WERI-Rb-1 (cell line): ENCODE measurements at regions not wholly inside any gene's neighbourhood (a gene's known extent, or its start where the extent isn't known, plus 50 kb on each side); places are given as distances from the start of the nearest gene placed in this dataset.

Source experiments
- DNase-seq: peaks from one replicate; pipeline ENCODE4 v3.0.0-alpha.2; 2020
- H3K27ac ChIP-seq: fragments of 250-450 bp; sonication (Bioruptor Pico); 2 replicates; pipeline ENCODE4 v1.5.1; 2020; ENCODE audit warnings: mild to moderate bottlenecking, moderate library complexity
- H3K27me3 ChIP-seq: fragments of 250-450 bp; sonication (Bioruptor Pico); 2 replicates; pipeline ENCODE4 v1.5.1; 2021; ENCODE audit warnings: mild to moderate bottlenecking, low read depth, moderate library complexity; ENCODE audit not compliant: insufficient read depth, severe bottlenecking
- H3K36me3 ChIP-seq: fragments of 250-450 bp; sonication (Bioruptor Pico); 2 replicates; pipeline ENCODE4 v1.5.1; 2020; ENCODE audit warnings: mild to moderate bottlenecking, moderate library complexity
- H3K4me3 ChIP-seq: 2 replicates; pipeline ENCODE4 v1.5.1; 2011; ENCODE audit warnings: low read depth, mild to moderate bottlenecking, control low read depth, low read length
- H3K9me3 ChIP-seq: fragments of 250-450 bp; sonication (Bioruptor Pico); 2 replicates; pipeline ENCODE4 v1.5.1; 2021; ENCODE audit warnings: mild to moderate bottlenecking, moderate library complexity; ENCODE audit not compliant: severe bottlenecking
- TF ChIP-seq, protein P1 (sequence below): IDR thresholded peaks from 2 replicates; pipeline ENCODE4 v1.5.1; 2011; ENCODE audit warnings: low read depth, mild to moderate bottlenecking, control low read depth, inconsistent platforms, low read length

DNA sequence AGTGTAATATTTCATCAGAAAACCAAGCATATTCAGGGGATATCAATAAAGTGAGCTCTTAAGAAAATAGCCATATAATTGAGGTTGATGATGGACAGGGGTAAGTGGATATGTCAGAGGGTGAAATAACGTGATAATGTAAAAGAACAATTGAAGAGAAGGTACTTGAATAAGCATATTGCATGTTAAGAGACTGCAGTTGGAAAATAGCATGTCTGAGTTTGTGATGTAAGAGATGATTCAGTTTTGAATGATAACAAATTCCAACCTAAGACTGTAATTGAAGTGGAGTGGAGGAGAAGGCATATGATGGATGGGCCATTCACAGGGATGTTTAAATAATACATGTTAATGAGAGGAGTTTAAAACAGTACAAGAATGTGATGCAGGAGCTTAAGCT is 1633.5 kb downstream of the SLITRK1 start:
- no peak overlapping the region for H3K4me3 ChIP-seq
- TF ChIP-seq, protein P1, sequence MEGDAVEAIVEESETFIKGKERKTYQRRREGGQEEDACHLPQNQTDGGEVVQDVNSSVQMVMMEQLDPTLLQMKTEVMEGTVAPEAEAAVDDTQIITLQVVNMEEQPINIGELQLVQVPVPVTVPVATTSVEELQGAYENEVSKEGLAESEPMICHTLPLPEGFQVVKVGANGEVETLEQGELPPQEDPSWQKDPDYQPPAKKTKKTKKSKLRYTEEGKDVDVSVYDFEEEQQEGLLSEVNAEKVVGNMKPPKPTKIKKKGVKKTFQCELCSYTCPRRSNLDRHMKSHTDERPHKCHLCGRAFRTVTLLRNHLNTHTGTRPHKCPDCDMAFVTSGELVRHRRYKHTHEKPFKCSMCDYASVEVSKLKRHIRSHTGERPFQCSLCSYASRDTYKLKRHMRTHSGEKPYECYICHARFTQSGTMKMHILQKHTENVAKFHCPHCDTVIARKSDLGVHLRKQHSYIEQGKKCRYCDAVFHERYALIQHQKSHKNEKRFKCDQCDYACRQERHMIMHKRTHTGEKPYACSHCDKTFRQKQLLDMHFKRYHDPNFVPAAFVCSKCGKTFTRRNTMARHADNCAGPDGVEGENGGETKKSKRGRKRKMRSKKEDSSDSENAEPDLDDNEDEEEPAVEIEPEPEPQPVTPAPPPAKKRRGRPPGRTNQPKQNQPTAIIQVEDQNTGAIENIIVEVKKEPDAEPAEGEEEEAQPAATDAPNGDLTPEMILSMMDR, result no peak
- H3K36me3 ChIP-seq, result no peaks in the 10 kb centered on the region

DNA sequence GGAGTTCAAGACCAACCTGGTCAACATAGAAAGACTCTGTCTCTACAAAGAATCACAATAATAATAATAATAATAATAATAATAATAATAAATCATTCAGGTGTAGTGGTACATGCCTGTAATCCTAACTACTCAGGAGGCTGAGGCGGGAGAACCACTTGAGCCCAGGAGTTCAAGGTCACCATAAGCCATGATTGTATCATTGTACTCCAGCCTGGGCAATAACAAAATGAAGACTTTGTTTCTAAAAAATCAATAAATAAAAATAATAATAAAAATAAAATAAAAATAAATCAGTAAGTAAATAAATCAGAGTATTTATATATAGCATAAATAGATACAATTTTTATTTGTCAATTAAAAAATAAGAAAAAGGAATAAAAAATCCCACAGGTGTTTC is 1636.4 kb downstream of the SLITRK1 start:
- H3K9me3 ChIP-seq, result no peaks in the 10 kb centered on the region
- H3K36me3 ChIP-seq, result no peaks in the 10 kb centered on the region
- no peaks in the 10 kb centered on the region for H3K27me3 ChIP-seq
- no peak for DNase-seq
- TF ChIP-seq, protein P1, result no peak
- H3K4me3 ChIP-seq, result no peak overlapping the region
- no peak overlapping the region for H3K27ac ChIP-seq

More for the DNA sequence above, 1633.5 kb downstream of the SLITRK1 start:
- no peak for DNase-seq
- no peak overlapping the region for H3K27ac ChIP-seq
- H3K9me3 ChIP-seq, result no peaks in the 10 kb centered on the region
- H3K27me3 ChIP-seq, result no peaks in the 10 kb centered on the region

DNA sequence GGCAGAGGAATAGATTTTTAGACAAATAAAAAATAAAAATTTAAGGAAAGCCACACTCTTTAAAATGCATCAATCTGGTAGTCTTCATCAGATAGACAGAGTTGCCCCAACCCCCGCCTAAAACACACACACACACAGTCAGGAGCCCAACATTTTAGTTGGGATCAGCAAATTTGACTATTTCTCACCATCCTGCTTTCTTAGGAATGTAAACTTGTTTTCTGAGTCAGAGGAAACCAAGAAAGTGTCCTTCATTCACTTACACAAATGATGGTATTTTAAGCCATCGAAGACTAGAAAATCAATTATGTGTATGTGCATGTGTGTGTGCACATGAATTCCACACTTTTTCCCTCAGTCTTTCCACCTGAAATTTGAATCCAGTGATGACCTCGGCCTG is 1657.5 kb downstream of the SLITRK1 start:
- no peak for DNase-seq
- TF ChIP-seq, protein P1, result no peak
- no peak overlapping the region for H3K4me3 ChIP-seq
- H3K9me3 ChIP-seq, result no peaks in the 10 kb centered on the region
- H3K36me3 ChIP-seq, result no peaks in the 10 kb centered on the region
- H3K27me3 ChIP-seq, result no peaks in the 10 kb centered on the region
- no peak overlapping the region for H3K27ac ChIP-seq

DNA sequence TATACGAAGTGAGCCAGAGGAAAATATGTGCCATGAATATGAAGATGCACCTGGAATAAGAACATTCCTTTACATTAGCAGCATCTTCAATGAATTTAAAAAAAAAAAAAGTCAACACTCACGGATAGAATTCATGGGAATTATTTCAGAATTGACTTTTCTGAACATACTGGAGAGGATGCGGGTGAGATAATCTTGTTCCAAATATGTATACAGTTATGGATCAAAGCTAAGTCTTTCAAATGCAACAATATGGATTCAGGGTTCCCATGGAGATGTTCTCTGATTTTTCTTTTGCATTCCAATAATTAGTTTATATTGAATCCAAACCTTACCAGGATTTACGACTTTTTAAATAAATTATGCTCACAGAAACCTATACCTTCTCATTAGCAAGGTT is 1660.7 kb downstream of the SLITRK1 start:
- Histone ChIP-seq H3K27me3 (no peaks in the 10 kb centered on the region), H3K36me3 (no peaks in the 10 kb centered on the region), H3K9me3 (no peaks in the 10 kb centered on the region), H3K27ac (no peak overlapping the region), H3K4me3 (no peak overlapping the region)
- TF ChIP-seq, protein P1, result no peak
- DNase-seq, result no peak

DNA sequence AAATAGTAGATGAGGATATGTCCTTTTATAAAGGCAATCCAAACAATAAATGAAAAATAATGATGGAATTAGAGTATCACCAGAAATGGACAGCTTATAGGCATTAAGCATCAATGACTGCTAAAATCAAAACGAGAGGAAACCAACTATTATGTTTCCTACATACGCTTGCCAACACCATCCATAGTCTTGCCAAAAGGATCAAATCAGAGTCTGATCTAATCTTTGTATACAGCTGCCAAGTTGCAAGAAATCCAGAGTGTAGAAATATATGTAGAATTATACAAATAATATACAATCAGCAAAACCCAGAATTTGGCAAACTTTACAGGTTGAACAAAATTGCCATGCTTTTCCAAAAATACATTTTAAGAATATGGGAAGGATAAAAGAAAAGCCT is 1661.6 kb downstream of the SLITRK1 start:
- no peaks in the 10 kb centered on the region for H3K36me3 ChIP-seq
- no peaks in the 10 kb centered on the region for H3K9me3 ChIP-seq
- H3K4me3 ChIP-seq, result no peak overlapping the region
- TF ChIP-seq, protein P1, result no peak
- no peak for DNase-seq
- no peak overlapping the region for H3K27ac ChIP-seq
- no peaks in the 10 kb centered on the region for H3K27me3 ChIP-seq

DNA sequence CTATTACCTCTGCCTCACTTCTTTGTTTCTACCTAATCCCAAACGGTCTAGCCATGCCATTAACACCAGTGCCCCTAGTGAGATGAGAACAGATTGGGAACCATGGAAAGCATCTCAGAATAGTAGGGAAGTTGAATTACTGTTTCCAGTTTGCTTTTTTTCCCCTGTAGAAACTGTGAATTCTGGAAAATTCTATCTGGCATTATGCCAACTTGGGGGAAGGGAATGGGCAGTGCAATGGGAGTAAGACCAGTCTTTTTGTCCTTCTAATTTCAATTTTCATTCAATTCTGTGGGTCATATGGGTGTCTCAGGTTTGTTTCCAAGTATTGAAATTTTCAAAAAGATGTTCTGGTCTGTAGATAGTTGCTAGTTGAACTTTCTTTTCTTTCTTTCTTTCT is 1666.1 kb downstream of the SLITRK1 start:
- TF ChIP-seq, protein P1, result no peak
- Histone ChIP-seq H3K27ac (no peak overlapping the region), H3K4me3 (no peak overlapping the region), H3K36me3 (no peaks in the 10 kb centered on the region), H3K9me3 (no peaks in the 10 kb centered on the region), H3K27me3 (no peaks in the 10 kb centered on the region)
- no peak for DNase-seq
